GDM1 (cell line): ENCODE measurements at regions not wholly inside any gene's neighbourhood (a gene's known extent, or its start where the extent isn't known, plus 50 kb on each side); places are given as distances from the start of the nearest gene placed in this dataset.

ENCODE experiments used
- DNase-seq: peaks from one replicate; lab custom pipeline; 2025; lab: John Stamatoyannopoulos, UW

DNA sequence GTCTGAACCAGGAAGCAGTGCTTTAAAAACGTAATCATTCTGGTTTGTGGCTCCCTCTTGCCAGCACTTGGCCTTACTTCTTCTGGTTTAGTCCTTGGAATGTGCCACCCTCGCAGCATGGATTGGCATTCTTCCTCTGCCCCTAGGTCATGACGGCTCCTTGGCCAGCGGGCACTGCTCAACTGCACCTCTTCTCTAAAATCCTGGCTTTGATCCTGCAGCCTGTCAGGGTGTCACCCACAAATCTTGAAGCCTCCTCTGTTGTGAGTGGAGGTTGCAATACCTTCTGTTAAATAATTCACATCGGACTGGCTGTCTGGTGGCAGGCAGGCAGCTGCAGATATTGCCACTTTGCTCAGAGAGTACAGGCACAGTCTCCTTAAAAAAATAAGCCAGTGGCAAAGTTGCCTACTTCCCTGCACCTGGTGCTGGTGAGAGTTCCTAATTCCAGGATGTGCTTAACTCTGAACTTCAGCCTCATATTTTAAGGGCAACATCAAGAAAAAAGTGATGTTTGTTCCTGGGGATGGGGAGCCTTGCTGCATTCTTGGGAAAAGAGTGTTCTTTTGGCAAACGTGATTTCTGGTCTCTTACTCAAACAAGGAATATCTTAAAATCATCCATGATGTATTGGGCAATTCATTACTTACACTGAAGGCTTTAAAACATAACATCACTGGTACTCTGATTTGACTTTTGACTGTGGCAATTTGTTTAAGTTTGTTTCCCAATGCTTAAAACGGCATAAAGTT, 179.8 kb downstream of the FOXA2 start:
- DNase-seq, result no peak

- no peak for DNase-seq
Observed at GRCh38 chr20:22403632-22404361, 180.6 kb downstream of the FOXA2 start.

DNA sequence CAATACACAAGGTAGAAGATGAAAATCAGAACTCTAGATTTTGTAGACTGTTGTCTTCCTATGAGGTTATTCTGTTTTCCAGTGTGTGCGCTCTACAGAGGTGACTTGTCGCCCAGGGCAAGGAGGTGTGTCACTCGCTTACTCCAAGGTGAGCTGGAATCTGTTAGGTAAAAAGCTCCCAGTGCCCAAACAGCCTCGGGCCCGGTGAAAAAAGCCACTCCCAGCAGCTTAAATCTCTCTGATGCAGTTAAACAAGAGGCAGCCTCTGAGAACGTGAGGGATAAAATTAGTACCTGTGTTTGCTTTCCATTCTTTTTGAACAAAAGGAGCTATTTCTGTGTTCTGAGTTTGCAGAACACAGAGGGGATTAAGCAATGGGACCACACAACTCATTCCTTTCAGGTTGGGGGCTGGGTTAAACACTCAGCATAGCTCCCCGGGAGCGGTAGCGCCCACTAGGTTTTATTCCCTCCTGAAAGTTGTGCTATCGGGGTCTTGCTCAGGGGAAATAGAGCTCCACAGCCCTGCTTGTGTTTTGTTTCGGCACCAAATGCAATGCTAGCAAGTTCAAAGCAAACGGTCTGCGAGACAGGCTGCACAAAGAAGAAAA, 181.2 kb downstream of the FOXA2 start:
- no peak for DNase-seq

GRCh38 chr20:22402550-22402949, 181.8 kb downstream of the FOXA2 start:
- no peak for DNase-seq

GRCh38 chr20:22400440-22400839, 183.9 kb downstream of the FOXA2 start:
- no peak for DNase-seq

DNA sequence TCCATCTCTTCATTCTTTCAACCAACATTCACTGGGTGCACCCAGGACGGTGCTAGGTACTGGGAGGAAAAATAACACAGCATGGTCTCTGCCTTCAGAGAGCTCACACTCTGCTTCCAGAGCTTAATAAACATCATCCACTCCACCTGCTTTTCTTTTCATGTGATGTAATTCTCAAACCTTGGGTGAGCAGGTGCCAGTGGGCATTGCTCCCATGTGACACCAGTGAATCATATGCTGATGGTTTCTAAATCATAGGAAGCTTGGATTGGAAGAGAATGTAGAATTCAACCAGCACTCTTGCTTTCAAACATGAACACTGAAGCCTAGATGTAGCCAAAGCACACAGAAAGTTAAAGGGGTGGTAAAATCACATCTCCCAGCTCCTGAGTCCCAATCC, 189.8 kb downstream of the FOXA2 start:
- no peak for DNase-seq

DNA sequence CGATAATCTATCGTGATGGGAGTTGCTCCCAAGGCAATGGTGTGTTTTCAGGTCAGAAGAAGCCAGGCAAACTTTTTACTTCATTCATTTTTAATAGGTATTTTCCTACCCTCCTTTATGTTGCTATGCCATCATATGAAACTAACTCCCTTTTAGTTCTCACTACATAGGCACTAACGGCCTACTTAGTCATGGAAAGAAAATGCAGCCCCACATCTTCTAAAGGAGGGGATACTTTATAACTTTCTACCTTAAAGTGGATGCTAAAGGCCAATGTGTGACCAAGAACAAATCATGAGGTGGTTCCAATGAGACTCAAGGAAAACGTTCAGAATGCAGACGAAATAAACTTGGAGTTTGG, 193.8 kb downstream of the FOXA2 start:
- DNase-seq, result no peak

DNA sequence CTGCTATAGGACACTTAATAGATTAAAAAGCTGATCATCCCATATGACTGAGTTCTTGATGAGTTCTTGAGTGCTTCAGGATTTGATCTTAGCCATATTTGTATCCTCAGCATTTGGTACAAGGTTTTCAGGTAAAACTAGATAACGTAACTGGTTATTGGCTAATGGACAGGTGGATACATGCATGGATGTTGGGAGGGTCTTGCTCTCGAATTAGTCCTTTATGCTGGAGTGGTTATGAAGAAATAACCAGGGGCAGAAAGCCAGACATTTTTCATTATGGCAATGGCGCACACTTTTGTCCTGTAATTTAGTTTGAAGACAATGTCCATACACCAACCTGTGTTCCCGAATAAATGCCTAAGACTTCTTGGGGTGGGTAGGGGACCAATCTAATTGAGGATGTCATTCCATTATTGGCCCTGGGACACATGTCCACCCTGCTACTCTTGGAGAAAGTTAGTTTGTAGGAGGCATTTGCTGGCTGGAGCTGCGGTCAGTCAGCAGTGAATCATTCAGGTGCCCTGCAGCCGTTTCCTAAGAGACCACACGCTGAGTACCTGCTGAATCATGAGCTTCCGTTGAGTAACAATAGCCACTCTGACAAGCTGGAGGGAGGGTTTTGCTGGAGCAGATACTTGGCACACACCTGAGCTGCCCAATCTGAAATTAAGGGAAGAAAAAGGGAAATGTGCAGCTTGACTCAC, 194.4 kb downstream of the FOXA2 start:
- DNase-seq, result no peak

DNA sequence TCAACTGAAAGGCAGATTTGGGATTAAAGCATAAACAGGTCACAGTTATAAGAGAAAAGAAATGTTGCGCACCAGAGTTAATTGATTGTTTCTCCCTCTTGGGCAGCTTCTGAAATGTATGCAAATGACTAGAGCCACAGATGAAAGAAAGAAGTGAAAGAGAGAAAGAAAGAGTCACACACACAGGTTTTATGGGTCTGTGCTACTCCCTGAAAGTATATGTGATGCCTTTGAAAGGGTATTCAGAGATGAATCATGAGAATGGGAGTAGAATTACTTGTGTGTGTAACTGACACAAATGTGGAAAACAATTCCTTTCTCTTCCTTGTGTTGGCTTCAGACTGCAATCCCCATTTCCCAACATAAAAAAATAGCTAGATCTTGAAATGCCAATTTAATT, 196.9 kb downstream of the FOXA2 start:
- DNase-seq, result no peak

DNA sequence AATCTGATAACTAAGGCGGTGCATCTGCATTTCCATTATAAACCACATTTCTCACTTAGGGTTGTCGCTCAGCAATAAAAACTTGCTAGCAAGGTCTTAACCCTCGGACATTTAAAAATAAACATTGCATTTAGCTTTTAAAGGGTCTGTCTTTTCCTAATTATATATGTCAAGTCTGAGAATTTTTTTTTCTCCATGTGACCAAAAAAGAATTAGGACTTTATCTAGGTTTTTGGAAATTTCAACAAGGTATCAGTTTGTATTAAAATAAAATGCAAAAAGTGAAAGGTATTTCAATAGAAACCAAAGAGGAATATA, 198.1 kb downstream of the FOXA2 start:
- DNase-seq, result no peak

DNA sequence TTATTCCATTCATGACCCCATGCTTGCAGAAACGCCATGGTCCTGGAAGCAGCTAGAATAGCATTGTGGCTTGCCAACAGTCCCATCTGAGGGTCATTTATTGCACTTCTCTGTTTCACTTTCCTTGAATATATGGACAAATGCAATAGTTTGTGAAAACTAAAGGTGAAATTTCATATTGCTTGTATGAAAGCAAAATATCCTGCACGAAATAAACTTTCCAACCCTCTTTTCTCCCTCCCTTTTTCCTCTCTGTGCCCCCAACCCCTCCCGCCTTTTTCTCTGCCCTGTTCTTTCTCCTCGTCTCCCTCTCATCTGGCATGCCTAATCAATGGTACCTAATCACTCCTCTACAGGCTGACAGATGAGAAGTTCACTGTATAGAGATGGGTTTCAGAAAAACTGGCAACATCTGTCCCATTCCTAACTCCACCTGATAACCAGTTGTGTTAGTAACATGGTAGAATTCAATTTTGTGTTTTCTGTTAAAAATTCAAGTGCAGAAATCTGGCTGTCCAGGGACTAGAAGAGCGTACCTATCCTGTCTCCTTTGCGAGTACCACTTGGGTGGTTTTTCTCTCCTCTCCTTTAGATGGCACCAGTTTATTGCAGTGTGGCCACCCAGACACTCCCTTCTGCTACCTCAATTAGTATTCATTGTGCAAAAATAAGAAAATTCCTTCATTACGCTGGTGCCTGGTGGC, 198.6 kb downstream of the FOXA2 start:
- peak; percentile 13 for DNase-seq

DNA sequence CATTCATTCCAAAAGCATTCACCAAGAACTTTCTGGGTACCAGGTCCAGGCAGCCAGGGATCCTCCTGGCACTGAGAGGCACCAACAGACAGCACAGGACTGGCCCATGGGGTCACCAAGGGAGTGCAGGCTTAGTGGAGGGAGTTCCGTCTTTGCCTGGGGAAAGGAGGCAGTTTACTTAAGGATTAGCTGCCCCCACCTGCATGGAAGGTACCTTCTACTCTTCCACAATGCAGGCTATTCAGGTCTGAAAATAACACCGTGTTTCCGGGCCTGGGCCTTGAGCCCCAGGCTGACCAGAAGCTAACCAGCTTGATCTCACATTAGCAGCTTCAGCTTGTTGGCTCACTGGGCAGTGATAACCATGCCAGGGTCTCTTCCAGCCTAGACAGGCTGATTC, 199.4 kb downstream of the FOXA2 start:
- DNase-seq, result no peak

DNA sequence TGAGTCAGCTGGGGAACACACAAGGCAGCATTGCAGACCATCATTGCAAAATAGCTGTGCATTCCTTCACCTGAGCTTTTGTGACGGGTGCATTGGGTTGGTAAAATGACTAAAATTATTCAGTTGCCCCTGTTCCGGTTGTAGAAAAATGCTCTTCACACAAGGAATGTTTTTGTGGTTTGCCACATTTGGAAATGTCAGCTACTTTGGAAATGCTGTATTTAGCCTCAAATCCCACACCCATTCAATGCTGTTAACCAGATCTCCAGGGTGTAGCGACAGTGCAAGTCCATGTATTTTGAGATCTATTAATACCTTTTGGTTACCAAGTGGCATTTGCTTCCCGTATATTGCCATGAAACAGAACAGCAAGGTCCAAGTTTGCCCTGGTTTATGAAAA, 201.2 kb downstream of the FOXA2 start:
- DNase-seq, result no peak

GRCh38 chr20:22382742-22383141, 201.6 kb downstream of the FOXA2 start:
- DNase-seq, result no peak

DNA sequence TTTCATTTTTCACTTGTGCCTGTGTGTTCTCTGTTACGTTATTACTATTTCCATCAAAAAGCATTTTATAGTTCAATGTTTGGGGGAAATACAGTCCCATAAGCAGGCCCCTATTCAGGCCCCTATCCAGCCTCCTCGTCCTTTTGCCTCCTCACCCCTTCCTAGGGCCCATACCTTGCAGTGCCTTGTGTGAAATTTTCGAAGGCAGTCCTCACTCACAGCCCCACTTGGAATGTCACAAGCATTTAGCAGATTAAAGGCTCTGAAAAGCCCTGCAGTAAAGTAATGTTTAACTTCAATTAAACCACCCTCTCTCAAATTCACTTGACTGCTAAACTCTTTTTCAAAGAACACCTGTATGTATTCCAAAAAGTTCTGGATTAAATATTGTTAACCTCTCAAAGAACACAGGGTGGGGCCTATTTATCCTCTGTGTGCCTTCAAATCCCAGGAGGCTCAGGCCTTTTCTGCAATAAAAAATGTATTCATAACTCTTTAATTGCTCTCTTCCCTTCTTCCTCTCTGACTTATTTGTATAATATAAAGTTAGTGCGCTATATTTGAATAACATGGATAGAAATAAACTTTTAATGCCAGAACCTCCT, 202.5 kb downstream of the FOXA2 start:
- no peak for DNase-seq

- DNase-seq, result no peak
Observed at GRCh38 chr20:22379472-22379871, 204.9 kb downstream of the FOXA2 start.

GRCh38 chr20:22374678-22375590, 209.4 kb downstream of the FOXA2 start:
- DNase-seq, result no peak

GRCh38 chr20:22374066-22374465, 210.3 kb downstream of the FOXA2 start:
- no peak for DNase-seq

DNA sequence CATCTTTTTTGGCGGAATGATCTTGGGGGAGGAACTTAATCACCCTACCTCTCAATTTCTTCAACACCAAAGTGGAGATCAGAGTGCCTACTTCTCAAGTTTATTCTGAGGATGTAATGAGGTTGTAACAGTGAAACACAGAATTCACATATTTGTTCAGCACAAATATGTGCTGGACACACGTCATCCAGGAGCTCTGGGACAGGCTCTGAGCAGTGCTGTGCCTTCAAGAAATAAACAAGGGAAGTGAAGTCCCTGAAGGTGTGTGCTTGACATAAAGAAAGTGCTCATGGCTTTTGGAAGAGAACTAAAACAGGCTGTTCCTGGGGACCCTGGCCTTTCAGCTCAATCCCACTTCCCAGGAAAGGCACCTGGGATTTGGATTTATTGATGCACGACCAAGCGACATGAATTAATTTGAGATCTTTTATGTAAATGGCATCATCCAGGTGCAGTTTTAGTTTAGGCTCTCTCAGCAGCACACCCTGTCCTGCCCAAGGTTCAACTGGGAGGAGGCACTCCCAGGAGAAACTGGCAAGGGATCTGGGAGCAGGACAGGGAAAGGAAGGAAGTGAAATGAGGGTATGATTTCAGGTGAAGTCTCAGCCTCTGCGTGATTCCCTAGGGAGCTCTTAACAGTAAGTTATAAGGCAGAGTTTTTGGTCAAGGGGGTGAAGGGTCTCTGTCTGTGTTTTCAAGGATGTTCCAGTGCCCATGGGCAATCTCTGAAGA, 211.0 kb downstream of the FOXA2 start:
- no peak for DNase-seq

- DNase-seq, result peak; percentile 77
Observed at GRCh38 chr20:22371843-22372242, 212.5 kb downstream of the FOXA2 start.
